Activated CD4-positive, alpha-beta T cell treated with anti-CD3 and anti-CD28 coated beads, Interleukin-2, amount 50 U/mL, for 24 hours (primary cell): ENCODE measurements at regions not wholly inside any gene's neighbourhood (a gene's known extent, or its start where the extent isn't known, plus 50 kb on each side); places are given as distances from the start of the nearest gene placed in this dataset.
"Not testable (repeated sequence)": the region's sequence is repeated elsewhere in the genome, so short reads cannot be mapped to it uniquely, and the experiment has no call there.

Experiments
- DNase-seq, 2 donors: peaks; one replicate each; pipeline ENCODE4 v3.0.0-alpha.2; 2020; ENCODE audit warnings: low read depth in 1 of 2, low spot score in 1 of 2

DNA sequence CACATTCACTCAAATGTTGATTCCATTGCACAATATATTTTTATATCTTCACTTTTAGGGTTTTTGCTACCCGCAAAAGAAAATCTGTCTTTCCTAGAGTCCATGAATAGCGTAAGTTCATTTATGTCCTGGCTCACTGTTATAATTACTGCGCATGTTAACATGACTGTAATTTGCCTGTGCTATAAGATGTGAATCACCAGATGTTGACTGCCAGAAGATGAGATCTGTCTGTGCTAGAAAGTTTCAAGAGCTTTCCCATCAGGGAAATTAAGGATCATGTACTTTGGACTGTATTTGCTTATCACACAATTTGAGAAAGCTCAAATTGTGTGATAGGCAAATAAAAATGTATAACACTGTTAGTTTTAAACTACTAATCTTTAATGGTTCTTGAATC is 322.5 kb downstream of the CHL1 start:
- no peak for DNase-seq

DNA sequence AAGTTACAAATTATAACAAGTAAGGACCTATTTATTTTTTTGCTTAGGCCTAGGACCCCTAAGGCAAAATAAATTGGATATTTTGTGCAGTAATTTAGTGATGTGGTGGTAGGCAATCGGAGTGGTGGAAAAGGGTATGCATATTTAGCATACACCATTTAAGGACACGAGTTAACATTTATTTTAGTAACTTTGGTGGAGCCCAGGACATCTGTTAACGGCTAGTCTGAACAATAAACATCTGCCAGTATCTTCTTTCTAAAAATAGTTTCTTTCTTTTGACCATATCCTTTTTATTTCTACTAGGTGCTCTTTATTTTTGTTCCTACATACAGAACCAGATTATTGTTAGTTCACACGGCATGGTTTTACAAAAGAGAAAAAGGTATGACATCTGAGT is 326.3 kb downstream of the CHL1 start:
- no peak for DNase-seq

DNA sequence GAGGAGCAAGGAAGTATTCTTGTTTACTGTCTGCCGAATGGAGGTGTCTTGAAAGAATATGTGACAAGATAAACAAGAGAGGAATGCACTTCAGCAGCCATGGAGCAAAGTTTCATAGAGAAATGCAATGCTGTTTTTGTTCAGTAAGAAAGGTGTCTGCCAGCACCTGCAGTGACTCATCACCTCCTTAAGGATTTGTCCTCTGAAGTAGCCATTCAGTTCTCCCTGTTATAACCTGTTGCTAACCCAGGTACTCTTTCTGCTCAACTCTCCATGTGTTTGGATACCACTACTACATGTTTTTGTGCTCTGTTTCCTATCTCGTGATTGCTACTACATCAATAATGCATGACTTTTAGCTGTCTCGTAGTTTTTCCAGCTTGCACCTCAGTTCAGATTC is 328.9 kb downstream of the CHL1 start:
- no peak for DNase-seq

DNA sequence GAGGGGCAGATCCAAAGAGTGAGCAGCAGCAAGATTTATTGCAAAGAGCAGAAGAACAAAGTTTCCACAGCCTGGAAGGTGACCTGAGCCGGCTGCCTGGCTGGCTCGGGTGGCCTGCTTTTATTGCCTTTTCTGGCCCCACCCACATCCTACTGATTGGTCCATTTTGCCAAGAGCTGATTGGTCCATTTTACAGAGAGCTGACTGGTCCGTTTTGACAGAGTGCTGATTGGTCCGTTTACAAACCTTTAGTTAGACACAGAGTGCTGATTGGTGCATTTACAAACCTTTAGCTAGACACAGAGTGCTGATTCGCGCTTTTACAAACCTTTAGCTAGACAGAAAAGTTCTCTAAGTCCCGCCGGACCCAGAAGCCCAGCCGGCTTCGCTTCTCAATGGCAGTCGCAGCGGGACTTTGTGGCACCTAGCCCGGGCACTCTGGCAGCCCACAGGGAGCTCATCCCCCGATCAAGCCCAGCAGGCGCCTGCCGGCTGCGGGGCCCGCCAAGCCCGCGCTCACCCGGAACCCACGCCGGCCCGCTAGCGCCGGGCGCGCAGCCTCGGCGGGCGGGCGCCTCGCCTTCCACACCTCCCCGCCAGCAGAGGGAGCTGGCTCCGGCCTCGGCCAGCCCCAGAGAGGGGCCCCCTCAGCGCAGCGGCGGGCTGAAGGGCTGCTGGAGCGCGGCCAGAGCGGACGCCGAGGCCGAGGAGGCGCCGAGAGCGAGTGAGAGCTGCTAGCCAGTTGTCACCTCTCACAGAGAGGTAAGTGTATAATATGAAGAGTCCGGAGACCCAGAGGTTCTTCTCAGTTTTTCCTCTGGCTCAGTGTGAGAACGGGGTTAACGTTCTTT is 339.2 kb downstream of the CHL1 start:
- no peak for DNase-seq

DNA sequence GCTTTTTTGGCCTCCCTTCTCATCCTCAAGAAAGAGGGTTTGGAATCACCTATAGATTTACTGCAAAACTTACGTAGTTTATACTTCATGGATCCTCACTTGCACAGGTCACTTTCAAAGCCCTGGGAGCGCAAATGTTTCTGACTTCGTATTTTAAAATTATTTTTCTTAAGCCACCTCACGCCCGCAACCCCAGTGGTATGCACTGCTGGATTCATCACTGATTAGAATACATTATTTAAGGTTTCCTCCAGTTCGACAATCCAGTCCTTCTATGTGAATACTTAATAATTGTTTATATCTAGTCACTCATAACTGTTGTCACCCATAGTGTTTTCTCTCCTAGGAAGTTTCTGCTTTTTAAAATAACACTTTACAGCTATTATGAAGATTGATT is 339.9 kb downstream of the CHL1 start:
- no peak for DNase-seq

DNA sequence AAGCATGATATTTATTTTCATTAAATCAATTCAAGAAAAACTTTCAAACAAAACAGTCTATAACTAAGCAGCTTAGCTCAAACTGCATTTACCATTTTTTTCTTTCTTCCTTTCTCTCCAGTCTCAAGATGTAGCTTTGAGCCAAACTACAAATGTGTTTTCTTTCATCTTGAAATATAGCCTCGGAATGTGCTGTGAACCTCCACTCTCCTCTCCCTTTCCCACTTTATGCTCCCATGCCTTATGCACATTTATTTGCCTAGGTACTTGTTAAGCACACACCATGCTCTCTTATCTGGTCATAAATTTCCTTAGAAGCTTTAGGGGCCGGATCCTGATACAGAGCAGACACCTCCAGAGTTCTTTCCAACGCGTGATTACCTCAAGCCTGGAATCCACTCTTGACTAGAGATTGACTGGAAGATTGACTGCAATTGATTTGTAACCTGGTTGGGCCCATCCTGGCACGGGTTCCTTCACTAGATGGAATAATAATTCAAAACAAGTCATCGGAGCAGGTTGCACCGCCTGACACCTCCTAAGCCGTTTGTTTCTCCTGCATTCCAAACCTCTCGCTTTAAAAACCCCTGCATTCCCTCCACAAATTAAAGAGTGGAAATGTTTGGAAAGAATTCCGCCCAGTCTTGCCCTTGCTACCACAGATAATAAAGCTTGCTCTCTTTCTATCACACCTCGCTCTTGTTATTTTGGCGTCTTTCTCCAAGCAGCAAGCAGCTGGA is 344.7 kb downstream of the CHL1 start:
- no peak for DNase-seq

DNA sequence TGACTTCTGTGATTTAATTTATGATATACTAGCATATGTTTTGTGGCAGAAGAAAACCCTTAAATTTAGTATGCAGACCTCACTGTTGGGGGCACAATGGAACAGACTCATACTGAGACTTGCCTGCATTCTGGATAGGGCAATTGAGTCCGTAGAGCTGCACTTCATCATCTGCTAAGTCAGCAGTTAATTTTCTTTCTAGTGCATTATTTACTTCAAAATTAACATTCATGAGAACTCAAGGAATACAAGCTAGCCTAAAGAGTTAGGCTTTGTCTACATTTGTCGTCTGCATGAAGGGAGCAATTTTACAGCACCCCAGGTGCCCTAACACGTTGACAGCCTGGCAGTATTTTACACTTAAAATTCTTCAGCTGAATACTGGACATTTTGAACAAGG is 345.5 kb downstream of the CHL1 start:
- DNase-seq = no peak

DNA sequence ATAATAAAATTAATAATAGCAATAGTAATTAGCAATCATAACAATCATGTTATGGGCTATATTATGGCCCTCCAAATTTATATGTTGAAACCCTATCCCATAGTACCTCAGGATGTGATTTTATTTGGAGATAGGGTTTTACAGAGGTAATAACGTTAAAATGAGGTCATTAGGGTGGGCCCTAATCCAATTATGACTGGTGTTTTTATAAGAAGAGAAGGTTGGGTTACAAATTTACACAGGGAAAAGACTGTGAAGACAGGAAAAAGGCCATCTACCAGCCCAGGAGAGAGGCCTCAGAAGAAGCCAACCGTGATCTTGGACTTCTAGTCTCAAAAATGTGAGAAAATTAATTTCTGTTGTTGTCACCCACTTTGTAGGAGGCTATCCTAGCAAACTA is 353.1 kb downstream of the CHL1 start:
- no peak for DNase-seq

DNA sequence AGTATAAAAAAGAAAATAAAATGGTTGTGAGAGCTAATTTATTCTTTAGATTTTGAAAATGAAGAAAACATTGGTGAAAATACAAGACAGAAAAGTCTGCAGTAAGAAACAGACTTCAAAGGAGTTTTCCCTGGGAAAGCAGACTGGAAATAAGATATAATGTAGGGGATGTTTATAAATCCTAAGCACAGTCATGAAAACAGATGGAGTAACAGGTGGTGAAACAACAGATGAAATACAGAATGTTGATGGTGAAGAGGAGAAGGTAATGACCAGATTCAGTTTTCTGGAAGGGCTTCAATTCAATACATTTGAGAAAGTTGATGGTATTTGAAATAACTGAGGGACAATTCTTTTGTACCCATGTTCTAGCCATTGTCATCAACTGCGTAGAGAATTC is 353.9 kb downstream of the CHL1 start:
- no peak for DNase-seq

DNA sequence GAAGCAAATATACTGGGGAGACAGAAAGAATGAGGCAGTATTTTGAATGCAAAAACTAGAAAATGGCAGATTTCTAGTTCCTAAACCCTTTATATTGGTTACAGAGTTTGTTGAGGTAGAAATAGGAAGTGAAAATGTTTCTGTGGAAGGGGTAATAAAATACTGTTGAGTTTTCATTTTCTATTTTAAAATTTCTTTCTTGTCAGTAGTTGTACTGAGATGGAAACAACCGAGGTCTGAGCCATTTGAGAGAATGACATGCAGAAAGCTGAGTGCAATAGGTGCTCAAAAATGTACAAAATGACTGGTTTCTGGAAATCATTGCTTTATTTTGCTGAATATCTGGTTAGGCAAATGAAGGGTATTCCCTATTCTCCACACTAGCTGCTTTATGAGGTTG is 361.4 kb downstream of the CHL1 start:
- no peak for DNase-seq

DNA sequence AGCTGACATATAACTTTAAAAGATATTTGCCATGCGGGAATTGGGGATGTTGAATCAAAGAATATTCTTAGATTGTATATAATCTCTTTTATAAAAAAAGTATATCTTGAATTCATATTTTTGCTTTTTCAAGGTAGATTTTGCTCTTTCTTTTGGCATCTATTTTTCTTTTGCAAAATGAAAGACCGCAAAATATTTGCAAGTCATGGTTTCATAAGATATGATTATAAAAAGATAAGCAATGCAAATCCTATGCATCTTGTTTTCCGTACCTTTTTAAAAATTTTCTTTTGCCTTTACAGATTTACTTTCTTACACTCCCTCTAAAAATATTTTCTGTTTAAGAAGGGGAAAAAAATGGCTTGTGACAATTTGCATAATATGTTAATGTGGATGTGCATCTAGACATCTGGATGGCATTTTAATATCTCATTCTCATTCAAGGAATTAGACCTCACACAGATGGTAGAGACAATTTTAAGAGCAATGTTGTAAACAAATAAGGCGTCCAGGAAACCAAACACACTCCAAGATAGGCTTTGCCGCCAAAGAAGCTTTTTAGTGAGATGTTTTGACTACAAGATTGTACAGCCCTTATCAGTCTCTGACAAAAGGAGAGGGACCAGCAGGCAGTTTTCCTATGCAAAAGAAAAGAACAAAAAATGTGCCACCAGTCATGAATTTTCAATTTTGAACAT is 371.1 kb downstream of the CHL1 start:
- no peak for DNase-seq

DNA sequence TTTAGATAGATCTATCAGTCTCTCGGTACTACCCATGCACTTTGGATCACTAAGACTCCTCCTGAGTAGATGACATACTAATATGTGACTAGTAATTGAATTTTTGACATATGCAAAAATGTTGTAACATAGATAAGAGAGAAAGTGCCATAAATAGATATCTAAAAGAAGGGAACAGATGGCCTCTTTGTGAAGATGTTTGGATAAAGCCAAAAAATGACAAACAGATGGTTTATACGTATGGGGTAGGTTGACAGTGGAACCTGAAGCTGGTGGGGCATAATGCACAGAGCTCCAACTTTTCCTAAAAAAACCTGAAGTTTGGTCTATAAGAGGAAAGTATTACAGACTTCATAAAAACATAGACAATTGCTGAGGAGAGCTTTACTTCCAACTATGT is 383.0 kb downstream of the CHL1 start:
- not testable (repeated sequence) for DNase-seq

DNA sequence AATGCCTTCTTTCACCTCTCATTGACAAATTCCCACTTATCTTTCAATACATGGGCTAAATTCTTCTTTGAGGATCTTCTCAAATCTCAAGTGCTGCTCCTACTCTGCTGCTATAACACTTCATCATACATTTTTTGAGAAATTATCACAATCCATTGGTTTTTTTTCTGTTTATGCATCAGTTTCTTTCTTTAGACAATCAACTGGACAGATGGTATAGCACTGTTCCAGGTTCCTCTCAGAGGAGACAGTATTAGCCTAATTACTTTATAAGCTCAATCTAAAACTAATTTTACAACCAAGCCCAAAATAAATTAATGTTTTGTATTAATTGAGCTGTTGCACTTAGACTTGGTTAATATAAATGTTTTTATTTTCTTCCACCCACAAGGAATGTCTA is 392.5 kb downstream of the CHL1 start:
- not testable (repeated sequence) for DNase-seq

DNA sequence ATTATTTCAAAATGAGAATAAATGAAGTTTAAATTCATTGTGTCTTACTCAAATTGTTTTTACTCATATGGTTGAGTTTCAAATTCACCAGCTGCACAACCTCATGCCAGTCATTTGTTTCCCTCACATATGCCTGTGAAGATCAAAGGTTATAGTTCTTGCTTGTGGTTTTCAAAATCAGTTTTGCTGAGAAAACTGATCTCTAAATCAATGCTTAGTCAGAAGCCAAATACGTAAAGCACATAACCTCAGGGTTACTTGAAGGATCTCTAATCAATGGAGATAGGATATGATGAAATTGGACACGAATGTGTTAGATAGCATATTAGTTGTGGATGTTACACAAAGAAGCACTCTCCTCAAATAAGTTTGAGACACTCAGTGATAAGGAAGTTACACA is 400.7 kb downstream of the CHL1 start:
- not testable (repeated sequence) for DNase-seq

DNA sequence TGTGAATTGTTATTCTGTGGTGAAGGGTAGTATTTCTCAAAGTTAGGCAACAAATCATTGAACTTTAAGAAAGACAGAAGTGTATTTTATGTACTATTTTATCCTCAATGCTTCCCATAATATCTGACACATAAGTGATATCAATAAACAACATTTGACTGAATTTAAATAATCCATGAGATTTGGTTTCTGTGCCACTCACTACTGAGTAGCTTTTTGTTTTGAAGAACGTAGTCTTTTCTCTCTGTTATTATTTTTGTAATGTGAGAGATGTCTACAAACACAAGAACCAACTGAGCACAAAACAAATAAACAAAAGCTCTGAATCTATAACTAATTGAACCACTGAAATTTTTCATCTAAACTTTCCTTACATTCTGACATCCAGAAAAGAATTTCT is 401.2 kb downstream of the CHL1 start:
- not testable (repeated sequence) for DNase-seq

DNA sequence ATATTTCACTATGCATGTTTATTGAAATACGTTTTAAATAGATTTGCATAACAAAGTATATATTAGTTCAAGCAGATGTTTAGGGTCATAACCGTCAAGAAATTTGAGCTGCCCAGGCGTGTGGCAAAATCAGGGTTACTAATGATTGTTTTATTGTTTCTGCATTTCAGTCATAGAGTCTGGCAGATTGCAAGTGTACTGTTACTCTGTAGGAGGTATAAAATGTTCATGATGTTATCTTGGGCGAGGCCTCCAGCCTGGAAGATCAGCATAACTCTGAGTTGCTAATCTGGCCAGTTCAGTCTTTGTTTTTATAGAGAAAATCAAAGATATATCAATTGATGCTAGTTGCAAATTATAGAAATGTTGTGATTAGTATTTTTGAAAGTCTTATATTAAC is 410.9 kb downstream of the CHL1 start:
- DNase-seq = not testable (repeated sequence)

DNA sequence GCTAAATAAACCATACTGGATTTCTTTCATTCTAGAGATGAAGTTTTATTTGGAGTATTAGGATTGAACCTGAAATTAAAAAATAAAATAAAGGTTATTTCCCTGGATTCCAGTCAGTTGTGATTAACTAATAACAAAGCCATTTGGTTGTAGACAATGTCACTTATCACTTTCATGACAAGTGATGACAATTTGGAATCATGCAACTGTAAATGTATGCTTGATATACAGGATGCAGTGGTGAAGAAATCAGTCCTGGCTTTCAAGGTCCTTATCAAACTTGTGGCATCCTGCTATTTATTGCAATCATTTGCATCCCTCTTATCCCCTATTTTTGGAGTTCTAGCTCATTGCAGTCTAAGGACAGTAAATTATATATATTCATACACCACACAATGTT is 425.2 kb downstream of the CHL1 start:
- DNase-seq = no peak

DNA sequence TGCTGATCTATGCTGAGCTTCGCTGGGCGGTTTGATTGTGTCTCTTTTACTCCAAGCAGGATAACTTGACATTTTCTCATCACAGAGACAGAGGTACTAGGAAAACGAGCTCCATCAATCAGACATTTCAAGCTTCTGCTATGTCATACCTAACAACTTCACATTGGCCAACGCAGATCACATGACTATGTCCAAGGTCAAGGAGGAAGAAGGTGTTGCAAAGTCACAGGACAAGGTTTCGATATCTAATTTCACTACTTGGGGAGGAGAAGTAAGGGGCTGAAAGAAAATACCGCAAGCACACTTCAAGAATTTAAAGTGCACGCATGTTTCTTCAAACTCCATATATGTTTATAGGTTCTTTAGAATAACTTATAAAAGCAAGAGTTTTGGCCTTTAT is 425.8 kb downstream of the CHL1 start:
- DNase-seq = no peak

DNA sequence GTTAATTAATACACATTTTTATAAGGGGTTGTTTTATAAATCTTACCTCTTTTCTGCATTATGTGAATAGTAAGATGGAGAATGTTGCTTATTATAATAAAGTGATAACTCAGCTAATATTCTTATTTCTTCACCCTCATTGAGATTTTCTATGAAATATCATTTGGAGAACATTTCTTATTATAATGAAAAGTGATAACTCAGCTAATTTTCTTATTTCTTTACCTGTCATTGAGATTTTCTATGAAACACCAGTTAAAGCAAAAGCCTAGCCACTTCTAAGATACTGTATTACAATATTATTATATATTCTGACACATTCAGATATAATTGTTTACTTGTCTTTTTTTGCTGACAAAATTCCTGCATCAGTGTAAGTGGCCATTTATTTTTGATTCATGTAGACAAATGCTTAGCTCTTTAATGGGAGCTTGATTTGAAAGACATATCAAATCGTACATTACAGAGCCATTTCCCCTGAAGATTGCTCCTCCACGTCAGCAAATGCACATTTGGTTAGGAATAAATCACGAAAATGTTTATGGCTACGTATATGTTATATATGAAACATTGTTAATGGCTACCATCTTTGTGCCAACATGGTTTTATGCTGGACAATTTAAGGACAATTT is 427.5 kb downstream of the CHL1 start:
- DNase-seq = no peak

DNA sequence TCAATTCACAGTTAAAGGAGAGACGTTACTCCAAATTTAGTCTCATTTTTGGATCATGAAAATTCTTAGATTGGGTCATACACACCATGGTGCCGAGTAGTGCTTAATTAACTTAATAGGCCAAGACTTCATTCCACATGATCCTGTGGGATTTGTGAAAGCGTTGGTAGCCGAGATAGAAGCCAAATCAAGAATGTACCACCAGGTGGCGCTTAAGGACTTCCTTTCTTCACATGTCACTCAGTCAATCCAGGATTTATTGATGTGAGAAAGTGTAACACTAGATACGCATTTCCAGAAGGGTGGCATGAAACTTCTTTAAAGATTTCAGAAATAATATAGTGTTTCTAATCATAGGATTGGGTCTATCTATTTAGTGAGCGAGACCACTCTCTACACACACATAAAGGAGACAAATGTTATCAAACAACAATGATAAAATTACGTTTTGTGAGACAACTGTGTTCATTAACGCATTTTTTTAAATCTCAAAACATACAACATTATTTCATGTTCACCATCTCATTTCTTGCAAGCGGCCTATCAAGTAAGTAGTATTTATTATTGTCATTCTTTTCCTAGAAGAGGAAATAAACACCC is 436.1 kb downstream of the CHL1 start:
- peak in 1 of 2 donors; percentile 3 for DNase-seq

DNA sequence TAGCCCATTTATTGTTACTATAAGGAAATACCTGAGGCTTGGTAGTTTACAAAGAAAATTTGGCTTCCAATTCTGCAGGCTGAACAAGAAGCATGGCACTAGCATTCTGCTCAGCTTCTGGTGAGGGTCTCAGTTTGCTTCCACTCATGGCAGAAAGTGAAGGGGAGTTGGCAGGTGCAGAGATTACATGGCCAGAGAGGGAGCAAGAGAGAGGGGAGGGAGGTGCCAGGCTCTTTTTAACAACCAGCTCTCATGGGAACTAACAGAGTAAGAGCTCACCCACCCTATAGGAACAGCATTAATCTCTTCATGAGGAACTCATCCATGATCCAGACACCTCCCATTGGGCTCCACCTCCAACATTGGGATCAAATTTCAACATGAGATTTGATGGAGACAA is 437.9 kb downstream of the CHL1 start:
- no peak for DNase-seq
